IPS DF 6.9 (cell line): ENCODE measurements at regions not wholly inside any gene's neighbourhood (a gene's known extent, or its start where the extent isn't known, plus 50 kb on each side); places are given as distances from the start of the nearest gene placed in this dataset.

Experiments used
- DNase-seq: peaks from one replicate; pipeline ENCODE4 v3.0.0-alpha.2; 2013; ENCODE audit warnings: low read depth, low spot score
- H3K27ac ChIP-seq: one replicate; pipeline ENCODE4 v1.5.1; 2013; ENCODE audit warnings: low read length, control low read depth
- H3K27me3 ChIP-seq: 2 replicates; pipeline ENCODE4 v1.6.1; 2013; ENCODE audit warnings: mild to moderate bottlenecking, low read length; ENCODE audit not compliant: control insufficient read depth, insufficient read depth
- H3K36me3 ChIP-seq: 2 replicates; pipeline ENCODE4 v1.6.1; 2013; ENCODE audit warnings: low read length; ENCODE audit not compliant: control insufficient read depth, insufficient read depth
- H3K4me1 ChIP-seq: 2 replicates; pipeline ENCODE4 v1.6.1; 2013; ENCODE audit warnings: low read length; ENCODE audit not compliant: control insufficient read depth, insufficient read depth
- H3K4me3 ChIP-seq: 2 replicates; pipeline ENCODE4 v1.5.1; 2013; ENCODE audit warnings: mild to moderate bottlenecking, low read length
- H3K9me3 ChIP-seq: 2 replicates; pipeline ENCODE4 v1.6.1; 2013; ENCODE audit warnings: low read length, inconsistent platforms; ENCODE audit not compliant: control insufficient read depth, insufficient read depth
- WGBS: extraction: QIAGEN DNeasy Blood & Tissue Kit; methylation state at CpG from one replicate; pipeline ENCODE4 v1.1.7; 2013; ENCODE audit warnings: mixed read lengths, missing lambda C conversion rate; ENCODE audit not compliant: insufficient read length, insufficient coverage; 5-methylcytosine and 5-hydroxymethylcytosine counted together

GRCh38 chr22:47691152-47691895 is 928.9 kb downstream of the TBC1D22A start:
- no peak for DNase-seq
- Histone ChIP-seq H3K4me3 (no peak overlapping the region), H3K9me3 (peaks cover 25% of the 10 kb centered on the region), H3K27ac (no peak overlapping the region), H3K4me1 (no peaks in the 10 kb centered on the region), H3K27me3 (no peaks in the 10 kb centered on the region), H3K36me3 (no peaks in the 10 kb centered on the region)
- no CpG with 5 or more reads among the region's 10 CpGs for WGBS

GRCh38 chr22:47690586-47690985 is 928.1 kb downstream of the TBC1D22A start:
- peaks cover 29% of the 10 kb centered on the region for H3K9me3 ChIP-seq
- no peak overlapping the region for H3K4me3 ChIP-seq
- H3K36me3 ChIP-seq, result no peaks in the 10 kb centered on the region
- no peaks in the 10 kb centered on the region for H3K4me1 ChIP-seq
- no peaks in the 10 kb centered on the region for H3K27me3 ChIP-seq
- H3K27ac ChIP-seq, result no peak overlapping the region
- DNase-seq, result no peak
- WGBS, result no CpG with 5 or more reads among the region's 4 CpGs

GRCh38 chr22:47690166-47690565 is 927.7 kb downstream of the TBC1D22A start:
- Histone ChIP-seq H3K9me3 (peaks cover 30% of the 10 kb centered on the region), H3K27ac (no peak overlapping the region), H3K4me1 (no peaks in the 10 kb centered on the region), H3K27me3 (no peaks in the 10 kb centered on the region), H3K4me3 (no peak overlapping the region), H3K36me3 (no peaks in the 10 kb centered on the region)
- WGBS, result no CpG with 5 or more reads among the region's 2 CpGs
- no peak for DNase-seq

DNA sequence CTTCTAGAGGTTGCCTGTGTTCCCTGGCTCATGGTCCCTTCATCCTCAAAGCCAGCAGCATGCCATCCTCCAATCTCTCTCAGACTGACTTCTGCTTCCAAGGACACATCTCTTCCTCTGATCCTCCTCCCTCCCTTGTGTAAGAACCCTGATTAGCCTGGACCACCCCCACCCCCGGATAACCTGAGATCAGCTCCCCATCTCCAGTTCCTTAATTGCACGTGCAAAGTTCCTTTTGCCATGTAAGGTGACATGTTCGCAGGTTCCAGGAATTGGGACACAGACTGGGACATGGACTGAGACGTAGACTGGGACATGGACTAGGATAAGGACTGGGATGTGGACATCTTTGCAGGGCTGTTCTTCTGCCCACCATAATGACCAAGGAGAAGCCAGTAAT is 925.3 kb downstream of the TBC1D22A start:
- no CpG with 5 or more reads among the region's 4 CpGs for WGBS
- H3K27ac ChIP-seq, result no peak overlapping the region

DNA sequence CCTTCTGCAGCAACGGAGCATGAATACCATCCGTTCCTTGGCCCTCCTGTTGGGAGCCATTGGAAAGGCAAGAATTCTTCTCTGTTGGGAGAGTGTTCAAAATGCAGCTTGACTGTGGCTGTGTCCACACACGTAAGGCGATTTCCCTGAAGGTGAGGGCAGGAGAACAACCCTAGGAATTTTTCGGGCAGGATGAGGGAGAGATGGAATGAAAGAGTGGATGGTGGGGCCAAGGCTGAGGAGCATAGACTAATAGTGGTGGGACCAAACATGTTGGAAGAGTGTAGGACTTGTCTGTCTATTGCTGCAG is 924.9 kb downstream of the TBC1D22A start:
- Histone ChIP-seq H3K27me3 (no peaks in the 10 kb centered on the region), H3K4me1 (no peaks in the 10 kb centered on the region), H3K9me3 (peaks cover 35% of the 10 kb centered on the region), H3K27ac (no peak overlapping the region), H3K36me3 (no peaks in the 10 kb centered on the region; the same call in 1 of the 2 replicates), H3K4me3 (no peak overlapping the region)
- no CpG with 5 or more reads among the region's 5 CpGs for WGBS
- no peak for DNase-seq

More for the DNA sequence above, 925.3 kb downstream of the TBC1D22A start:
- DNase-seq, result no peak
- Histone ChIP-seq H3K9me3 (peaks cover 32% of the 10 kb centered on the region), H3K27me3 (no peaks in the 10 kb centered on the region), H3K4me1 (no peaks in the 10 kb centered on the region), H3K4me3 (no peak overlapping the region), H3K36me3 (no peaks in the 10 kb centered on the region)

- no peak for DNase-seq
- Histone ChIP-seq H3K27me3 (no peaks in the 10 kb centered on the region), H3K9me3 (peaks cover 39% of the 10 kb centered on the region), H3K36me3 (no peaks in the 10 kb centered on the region; the same call in 1 of the 2 replicates), H3K4me1 (no peaks in the 10 kb centered on the region), H3K27ac (no peak overlapping the region), H3K4me3 (no peak overlapping the region)
- no CpG with 5 or more reads among the region's 11 CpGs for WGBS
Observed at GRCh38 chr22:47686594-47687345, 924.3 kb downstream of the TBC1D22A start.

- no CpG with 5 or more reads among the region's 13 CpGs for WGBS
- Histone ChIP-seq H3K27ac (no peak overlapping the region), H3K4me3 (no peak overlapping the region), H3K9me3 (peaks cover 31% of the 10 kb centered on the region), H3K36me3 (no peaks in the 10 kb centered on the region; the same call in 1 of the 2 replicates), H3K27me3 (no peaks in the 10 kb centered on the region), H3K4me1 (no peaks in the 10 kb centered on the region)
- DNase-seq, result no peak
Observed at GRCh38 chr22:47681411-47682165, 919.1 kb downstream of the TBC1D22A start.

DNA sequence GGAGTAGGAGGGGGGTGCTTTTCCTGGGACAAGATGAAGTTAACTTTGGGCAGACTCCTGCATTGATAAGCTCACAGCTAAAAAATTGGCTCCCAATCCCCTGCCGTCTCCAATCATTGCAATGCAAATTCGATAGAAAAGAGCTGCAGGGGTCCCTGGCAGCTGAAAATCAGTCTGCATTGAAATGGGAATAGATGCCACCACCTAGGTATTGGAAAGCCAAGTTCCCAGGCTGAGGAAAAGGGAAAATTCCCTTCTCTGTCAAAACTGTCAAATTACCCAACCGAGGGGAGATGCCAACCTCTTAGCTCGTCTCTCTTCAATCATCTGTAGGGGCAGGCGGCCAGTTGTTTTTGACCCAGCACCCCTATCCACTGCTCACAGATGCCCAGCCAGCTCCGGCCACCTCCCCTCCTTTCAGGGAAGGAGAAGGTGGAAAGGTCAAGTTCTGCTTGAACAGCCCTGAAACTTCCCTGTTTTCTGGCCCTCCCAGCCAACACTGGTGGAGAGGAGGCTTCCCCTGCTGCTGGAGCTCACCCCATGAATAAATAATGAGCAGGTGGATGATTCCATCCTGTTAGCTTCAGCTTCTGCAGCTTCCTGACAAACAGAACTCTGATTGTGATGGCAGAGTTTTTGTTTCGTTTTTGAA is 916.3 kb downstream of the TBC1D22A start:
- H3K4me1 ChIP-seq, result no peaks in the 10 kb centered on the region
- H3K4me3 ChIP-seq, result no peak overlapping the region
- no peak overlapping the region for H3K27ac ChIP-seq
- no peak for DNase-seq
- no peaks in the 10 kb centered on the region for H3K27me3 ChIP-seq
- H3K36me3 ChIP-seq, result no peaks in the 10 kb centered on the region; the same call in 1 of the 2 replicates
- WGBS, result no CpG with 5 or more reads among the region's 7 CpGs
- H3K9me3 ChIP-seq, result peaks cover 21% of the 10 kb centered on the region

GRCh38 chr22:47678048-47678447 is 915.6 kb downstream of the TBC1D22A start:
- Histone ChIP-seq H3K4me1 (no peaks in the 10 kb centered on the region), H3K36me3 (no peaks in the 10 kb centered on the region; the same call in 1 of the 2 replicates), H3K27me3 (no peaks in the 10 kb centered on the region), H3K27ac (no peak overlapping the region), H3K9me3 (peaks cover 23% of the 10 kb centered on the region), H3K4me3 (no peak overlapping the region)
- no peak for DNase-seq
- no CpG with 5 or more reads among the region's 6 CpGs for WGBS

- DNase-seq, result no peak
- Histone ChIP-seq H3K27ac (no peak overlapping the region), H3K27me3 (no peaks in the 10 kb centered on the region), H3K4me3 (no peak overlapping the region), H3K9me3 (peaks cover 16% of the 10 kb centered on the region), H3K36me3 (no peaks in the 10 kb centered on the region; the same call in 1 of the 2 replicates), H3K4me1 (no peaks in the 10 kb centered on the region)
- WGBS, result no CpG with 5 or more reads among the region's 3 CpGs
Observed at GRCh38 chr22:47676685-47677084, 914.2 kb downstream of the TBC1D22A start.
